Lung (tissue), 11 donors: ENCODE measurements at regions not wholly inside any gene's neighbourhood (a gene's known extent, or its start where the extent isn't known, plus 50 kb on each side); places are given as distances from the start of the nearest gene placed in this dataset.

Experiments used
- ATAC-seq: fragments of 200-7000 bp; cut with Tn5 transposase; one replicate; pipeline ENCODE4 v1.9.1; 2020; ENCODE audit warnings: moderate number of reproducible peaks; ENCODE audit not compliant: insufficient read depth, low FRiP score
- DNase-seq, 3 donors: peaks; one replicate each; pipeline ENCODE4 v3.0.0-alpha.2; 2013 to 2017
- H3K27ac ChIP-seq, 2 donors: one replicate each; pipeline ENCODE4 v1.5.1; 2013; ENCODE audit warnings: mild to moderate bottlenecking in 2 of 2, moderate library complexity in 2 of 2, control low read depth in 1 of 2, inconsistent platforms in 1 of 2, low read depth in 1 of 2, low read length in 1 of 2
- H3K27me3 ChIP-seq, 3 donors: one replicate each; pipeline ENCODE4 v1.5.1; 2013; ENCODE audit warnings: low read length in 2 of 3; ENCODE audit not compliant: control insufficient read depth in 3 of 3, insufficient read depth in 3 of 3
- H3K36me3 ChIP-seq, 4 donors: one replicate each; pipeline ENCODE4 v1.5.1; 2013; ENCODE audit warnings: low read length in 4 of 4, mild to moderate bottlenecking in 1 of 4, moderate library complexity in 1 of 4; ENCODE audit not compliant: control insufficient read depth in 4 of 4, insufficient read depth in 4 of 4
- H3K4me1 ChIP-seq, 5 donors: one replicate each; pipeline ENCODE4 v1.5.1; 2013; ENCODE audit warnings: low read length in 5 of 5, mild to moderate bottlenecking in 2 of 5, moderate library complexity in 1 of 5; ENCODE audit not compliant: control insufficient read depth in 5 of 5, insufficient read depth in 5 of 5
- H3K4me3 ChIP-seq: one replicate; pipeline ENCODE4 v1.5.1; 2013; ENCODE audit warnings: mild to moderate bottlenecking, control low read depth, moderate library complexity
- H3K9ac ChIP-seq, 2 donors: one replicate each; pipeline ENCODE4 v1.5.1; 2013; ENCODE audit warnings: low read length in 2 of 2, control low read depth in 1 of 2; ENCODE audit not compliant: insufficient read depth in 1 of 2
- H3K9me3 ChIP-seq, 4 donors: one replicate each; pipeline ENCODE4 v1.5.1; 2013; ENCODE audit warnings: low read length in 3 of 4, mild to moderate bottlenecking in 1 of 4, moderate library complexity in 1 of 4; ENCODE audit not compliant: control insufficient read depth in 4 of 4, insufficient read depth in 3 of 4
- WGBS, 2 donors: extraction: QIAGEN DNeasy Blood & Tissue Kit; methylation state at CpG; one replicate each; pipeline ENCODE4 v1.1.7; 2013; 5-methylcytosine and 5-hydroxymethylcytosine counted together
- TF ChIP-seq, protein P1 (sequence below): IDR thresholded peaks from 2 replicates; pipeline ENCODE4 v1.5.1; 2012; ENCODE audit warnings: mild to moderate bottlenecking; ENCODE audit errors: control extremely low read depth, extremely low read depth
- donor health status: control.
- donor health status: control.
- donor health status: Bipolar disorder and iron deficiency.
- donor health status: healthy.
- donor health status: DM: yes; HTN: yes; CAD: no.

DNA sequence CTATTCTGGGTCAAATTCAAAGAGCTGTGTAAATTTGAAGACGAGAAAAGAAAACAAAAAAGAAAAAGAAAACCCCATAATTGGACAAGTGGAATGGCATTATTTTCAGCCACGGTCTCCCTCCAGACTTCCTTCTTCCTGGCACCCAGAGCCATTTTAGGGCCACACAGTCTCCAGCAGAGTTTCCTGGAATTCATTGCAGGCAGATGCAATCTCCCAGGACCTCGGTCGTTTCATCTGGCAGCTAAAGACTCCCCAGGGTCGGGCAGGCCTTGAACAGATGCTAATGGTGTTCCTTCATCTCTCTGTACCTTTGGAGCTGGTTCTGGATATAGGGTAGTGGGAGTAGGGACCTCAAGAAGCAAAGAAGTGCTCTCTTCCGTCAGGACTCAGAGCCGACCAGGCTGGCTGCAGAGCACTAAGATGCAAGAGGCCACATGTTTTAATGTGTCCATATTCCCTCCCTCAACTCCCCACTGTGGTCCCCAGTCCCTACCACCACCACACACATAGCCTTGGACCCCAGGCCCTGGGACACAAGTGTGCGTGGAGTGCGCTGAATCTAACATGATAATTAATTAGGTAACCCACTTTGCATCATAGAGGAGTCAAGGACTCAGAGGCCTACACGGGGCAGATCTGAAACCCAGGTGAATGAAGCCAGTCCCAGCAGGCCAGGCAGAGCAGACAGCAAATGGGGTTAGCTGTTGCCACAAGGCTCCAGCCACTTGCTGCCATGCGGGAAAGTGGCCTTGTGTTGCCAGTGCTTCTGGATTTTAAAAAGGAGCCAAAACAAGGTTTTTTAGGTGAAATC is 109.3 kb upstream of the ATL2 start:
- DNase-seq, result no peak
- Histone ChIP-seq H3K9ac (no peak overlapping the region), H3K9me3 (no peaks in the 10 kb centered on the region), H3K4me1 (peaks cover 0 to 8% (median 0%) of the 10 kb centered on the region in 5 donors), H3K27ac (no peak overlapping the region), H3K4me3 (no peak overlapping the region), H3K27me3 (no peaks in the 10 kb centered on the region), H3K36me3 (no peaks in the 10 kb centered on the region)
- TF ChIP-seq, protein P1, sequence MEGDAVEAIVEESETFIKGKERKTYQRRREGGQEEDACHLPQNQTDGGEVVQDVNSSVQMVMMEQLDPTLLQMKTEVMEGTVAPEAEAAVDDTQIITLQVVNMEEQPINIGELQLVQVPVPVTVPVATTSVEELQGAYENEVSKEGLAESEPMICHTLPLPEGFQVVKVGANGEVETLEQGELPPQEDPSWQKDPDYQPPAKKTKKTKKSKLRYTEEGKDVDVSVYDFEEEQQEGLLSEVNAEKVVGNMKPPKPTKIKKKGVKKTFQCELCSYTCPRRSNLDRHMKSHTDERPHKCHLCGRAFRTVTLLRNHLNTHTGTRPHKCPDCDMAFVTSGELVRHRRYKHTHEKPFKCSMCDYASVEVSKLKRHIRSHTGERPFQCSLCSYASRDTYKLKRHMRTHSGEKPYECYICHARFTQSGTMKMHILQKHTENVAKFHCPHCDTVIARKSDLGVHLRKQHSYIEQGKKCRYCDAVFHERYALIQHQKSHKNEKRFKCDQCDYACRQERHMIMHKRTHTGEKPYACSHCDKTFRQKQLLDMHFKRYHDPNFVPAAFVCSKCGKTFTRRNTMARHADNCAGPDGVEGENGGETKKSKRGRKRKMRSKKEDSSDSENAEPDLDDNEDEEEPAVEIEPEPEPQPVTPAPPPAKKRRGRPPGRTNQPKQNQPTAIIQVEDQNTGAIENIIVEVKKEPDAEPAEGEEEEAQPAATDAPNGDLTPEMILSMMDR, result no peak
- ATAC-seq, result no peak
- 70 to 76% methylated on average over 11 of the region's 11 CpGs for WGBS, 2 donors

DNA sequence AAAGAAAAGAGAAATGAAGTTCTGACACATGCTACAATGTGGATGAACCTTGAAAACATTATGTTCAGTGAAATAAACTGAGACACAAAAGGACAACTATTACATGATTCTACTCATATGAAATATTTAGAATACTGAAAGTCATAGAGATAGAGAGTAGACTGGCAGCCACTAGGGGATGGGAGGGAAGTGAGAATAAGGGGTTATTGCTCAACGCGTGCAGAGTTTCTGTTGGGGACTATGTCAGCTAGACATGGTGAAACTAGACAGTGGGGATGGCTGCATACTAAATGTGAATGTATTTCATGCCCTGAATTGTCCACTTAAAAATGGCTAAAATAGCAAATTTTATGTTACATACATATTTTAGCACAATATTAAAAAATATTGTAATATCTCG is 108.7 kb upstream of the ATL2 start:
- ATAC-seq, result no peak
- peaks cover 0 to 4% (median 2%) of the 10 kb centered on the region in 4 donors for H3K9me3 ChIP-seq
- no peaks in the 10 kb centered on the region for H3K27me3 ChIP-seq
- 49 to 77% methylated on average over 3 of the region's 3 CpGs for WGBS, 2 donors
- no peak overlapping the region for H3K4me3 ChIP-seq
- no peak overlapping the region for H3K27ac ChIP-seq
- no peaks in the 10 kb centered on the region for H3K36me3 ChIP-seq
- DNase-seq, result no peak
- H3K4me1 ChIP-seq, result peaks cover 0 to 8% (median 0%) of the 10 kb centered on the region in 5 donors
- TF ChIP-seq, protein P1, result no peak
- H3K9ac ChIP-seq, result no peak overlapping the region

DNA sequence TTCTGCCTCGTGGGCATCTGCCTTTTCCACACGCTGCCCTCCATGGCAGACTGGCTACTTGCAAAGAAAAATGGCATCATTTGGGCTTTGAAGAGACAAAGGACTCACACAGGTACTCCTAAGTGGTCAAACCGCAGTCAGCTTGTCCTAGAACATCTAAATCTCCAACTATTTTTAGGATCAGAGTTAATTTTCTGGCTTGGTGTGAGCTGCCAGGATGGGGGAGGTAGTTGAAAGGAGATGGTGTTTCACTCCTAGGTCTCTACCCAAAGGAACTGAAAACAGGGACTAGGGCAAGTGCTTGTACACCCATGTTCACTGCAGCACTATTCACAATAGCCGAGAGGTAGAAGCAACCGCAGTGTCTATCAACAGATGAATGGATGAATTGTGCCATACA is 107.9 kb upstream of the ATL2 start:
- TF ChIP-seq, protein P1, result no peak
- no peaks in the 10 kb centered on the region for H3K27me3 ChIP-seq
- H3K9me3 ChIP-seq, result peaks cover 0 to 10% (median 8%) of the 10 kb centered on the region in 4 donors
- WGBS, 2 donors, result 84 to 85% methylated on average over 5 of the region's 5 CpGs
- H3K4me3 ChIP-seq, result no peak overlapping the region
- no peak for DNase-seq
- ATAC-seq, result no peak
- no peak overlapping the region for H3K27ac ChIP-seq
- H3K4me1 ChIP-seq, result peaks cover 0 to 8% (median 0%) of the 10 kb centered on the region in 5 donors
- H3K9ac ChIP-seq, result no peak overlapping the region
- no peaks in the 10 kb centered on the region for H3K36me3 ChIP-seq
